ENCODE measurements at regions not wholly inside any gene's neighbourhood (a gene's known extent, or its start where the extent isn't known, plus 50 kb on each side); places are given as distances from the start of the nearest gene placed in this dataset.

- TF ChIP-seq CTCF (conservative IDR thresholded peaks at IDR 0.05; ENCODE audit: low read length) (no peak), EZH2phosphoT487 (IDR thresholded peaks at IDR 0.05; ENCODE audit: borderline replicate concordance, low read depth, low read length) (no peak)
Observed at GRCh38 chrX:127879585-127879984, 172.6 kb downstream of the ACTRT1 start.

All from OCI-LY7 (cell line).